ENCODE measurements at regions not wholly inside any gene's neighbourhood (a gene's known extent, or its start where the extent isn't known, plus 50 kb on each side); places are given as distances from the start of the nearest gene placed in this dataset.
"Not testable (repeated sequence)": the region's sequence is repeated elsewhere in the genome, so short reads cannot be mapped to it uniquely, and the experiment has no call there.

DNA sequence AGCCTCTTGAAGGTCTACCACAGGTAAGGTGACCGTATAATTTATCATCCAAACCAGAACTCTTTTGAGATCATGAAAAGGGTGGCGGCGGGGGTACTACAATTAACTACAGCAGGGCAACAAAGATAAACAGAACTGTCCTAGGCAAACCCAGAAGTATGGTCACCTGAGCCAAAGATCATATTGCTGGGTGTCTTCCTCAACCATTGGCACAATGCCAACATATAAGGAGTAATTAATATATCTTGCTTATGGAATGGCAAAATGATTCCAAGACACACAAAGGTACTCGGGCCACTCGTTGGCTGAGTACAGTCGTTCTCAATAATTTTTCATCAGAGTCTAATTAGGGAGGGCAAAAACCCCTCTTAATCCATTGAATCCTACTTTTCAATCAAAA, 273.3 kb downstream of the QDPR start:
- no peak for DNase-seq (ENCODE audit: low spot score)

DNA sequence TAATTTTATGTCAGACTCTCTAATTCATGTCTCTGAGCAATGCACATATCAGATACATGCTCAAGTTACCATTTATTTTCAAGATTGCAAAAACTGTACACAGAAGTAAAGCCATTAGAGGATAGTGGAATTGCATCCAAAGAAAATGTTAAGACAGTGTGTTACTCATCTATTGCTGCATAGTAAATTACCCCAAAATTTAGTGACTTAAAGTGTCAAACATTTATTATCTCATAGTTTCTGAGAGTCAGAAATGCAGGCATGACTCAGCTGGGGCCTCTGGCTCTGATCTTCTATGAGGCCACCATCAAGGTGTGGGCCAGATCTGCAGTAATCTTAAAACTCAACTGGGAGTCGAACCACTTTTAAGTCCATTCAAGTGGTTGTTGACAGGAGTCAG, 275.2 kb downstream of the QDPR start:
- TF ChIP-seq, protein P1, sequence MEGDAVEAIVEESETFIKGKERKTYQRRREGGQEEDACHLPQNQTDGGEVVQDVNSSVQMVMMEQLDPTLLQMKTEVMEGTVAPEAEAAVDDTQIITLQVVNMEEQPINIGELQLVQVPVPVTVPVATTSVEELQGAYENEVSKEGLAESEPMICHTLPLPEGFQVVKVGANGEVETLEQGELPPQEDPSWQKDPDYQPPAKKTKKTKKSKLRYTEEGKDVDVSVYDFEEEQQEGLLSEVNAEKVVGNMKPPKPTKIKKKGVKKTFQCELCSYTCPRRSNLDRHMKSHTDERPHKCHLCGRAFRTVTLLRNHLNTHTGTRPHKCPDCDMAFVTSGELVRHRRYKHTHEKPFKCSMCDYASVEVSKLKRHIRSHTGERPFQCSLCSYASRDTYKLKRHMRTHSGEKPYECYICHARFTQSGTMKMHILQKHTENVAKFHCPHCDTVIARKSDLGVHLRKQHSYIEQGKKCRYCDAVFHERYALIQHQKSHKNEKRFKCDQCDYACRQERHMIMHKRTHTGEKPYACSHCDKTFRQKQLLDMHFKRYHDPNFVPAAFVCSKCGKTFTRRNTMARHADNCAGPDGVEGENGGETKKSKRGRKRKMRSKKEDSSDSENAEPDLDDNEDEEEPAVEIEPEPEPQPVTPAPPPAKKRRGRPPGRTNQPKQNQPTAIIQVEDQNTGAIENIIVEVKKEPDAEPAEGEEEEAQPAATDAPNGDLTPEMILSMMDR (IDR thresholded peaks at IDR 0.05; ENCODE audit: poor library complexity, severe bottlenecking): no peak
- no peak for DNase-seq (ENCODE audit: low spot score)
- ATAC-seq (ENCODE audit: low read depth): no peak
- Histone ChIP-seq H3K4me3 (ENCODE audit: severe bottlenecking) (no peak overlapping the region), H3K9me3 (ENCODE audit: severe bottlenecking) (no peaks in the 10 kb centered on the region), H3K4me1 (ENCODE audit: insufficient read depth, poor library complexity, severe bottlenecking) (no peaks in the 10 kb centered on the region), H3K36me3 (ENCODE audit: low read depth) (no peaks in the 10 kb centered on the region), H3K27me3 (ENCODE audit: insufficient read depth, poor library complexity, severe bottlenecking) (no peaks in the 10 kb centered on the region), H3K27ac (ENCODE audit: poor library complexity, severe bottlenecking) (no peak overlapping the region)

More for the DNA sequence above, 273.3 kb downstream of the QDPR start:
- Histone ChIP-seq H3K4me3 (ENCODE audit: severe bottlenecking) (no peak overlapping the region), H3K9me3 (ENCODE audit: severe bottlenecking) (no peaks in the 10 kb centered on the region), H3K27ac (ENCODE audit: poor library complexity, severe bottlenecking) (no peak overlapping the region), H3K27me3 (ENCODE audit: insufficient read depth, poor library complexity, severe bottlenecking) (no peaks in the 10 kb centered on the region), H3K36me3 (ENCODE audit: low read depth) (no peaks in the 10 kb centered on the region), H3K4me1 (ENCODE audit: insufficient read depth, poor library complexity, severe bottlenecking) (no peaks in the 10 kb centered on the region)
- no peak for ATAC-seq (ENCODE audit: low read depth)
- TF ChIP-seq, protein P1 (IDR thresholded peaks at IDR 0.05; ENCODE audit: poor library complexity, severe bottlenecking): no peak

DNA sequence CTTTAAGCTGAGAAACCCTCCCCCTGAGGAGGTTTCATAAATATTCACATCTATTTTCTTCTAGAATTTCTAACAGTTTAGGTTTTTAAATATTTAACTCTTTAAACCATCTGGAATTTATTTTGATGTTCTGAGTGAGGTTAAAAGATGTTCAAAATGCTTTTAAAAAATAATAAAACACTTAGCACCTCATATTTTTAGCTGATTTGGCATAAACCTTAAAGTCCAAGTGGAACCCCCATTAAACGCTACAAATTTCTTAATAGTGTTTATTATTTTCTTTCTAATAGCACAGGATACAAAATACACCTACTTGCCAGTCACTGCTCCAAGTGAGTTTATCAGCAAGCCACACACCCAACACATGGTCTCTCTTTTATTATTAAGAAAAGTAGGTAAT, 277.2 kb downstream of the QDPR start:
- DNase-seq (ENCODE audit: low spot score): no peak
- H3K36me3 ChIP-seq (ENCODE audit: low read depth): no peaks in the 10 kb centered on the region
- H3K4me3 ChIP-seq (ENCODE audit: severe bottlenecking): no peak overlapping the region
- H3K4me1 ChIP-seq (ENCODE audit: insufficient read depth, poor library complexity, severe bottlenecking): no peaks in the 10 kb centered on the region
- H3K9me3 ChIP-seq (ENCODE audit: severe bottlenecking): no peaks in the 10 kb centered on the region
- ATAC-seq (ENCODE audit: low read depth): no peak
- no peak overlapping the region for H3K27ac ChIP-seq (ENCODE audit: poor library complexity, severe bottlenecking)
- H3K27me3 ChIP-seq (ENCODE audit: insufficient read depth, poor library complexity, severe bottlenecking): no peaks in the 10 kb centered on the region
- TF ChIP-seq, protein P1 (IDR thresholded peaks at IDR 0.05; ENCODE audit: poor library complexity, severe bottlenecking): no peak

DNA sequence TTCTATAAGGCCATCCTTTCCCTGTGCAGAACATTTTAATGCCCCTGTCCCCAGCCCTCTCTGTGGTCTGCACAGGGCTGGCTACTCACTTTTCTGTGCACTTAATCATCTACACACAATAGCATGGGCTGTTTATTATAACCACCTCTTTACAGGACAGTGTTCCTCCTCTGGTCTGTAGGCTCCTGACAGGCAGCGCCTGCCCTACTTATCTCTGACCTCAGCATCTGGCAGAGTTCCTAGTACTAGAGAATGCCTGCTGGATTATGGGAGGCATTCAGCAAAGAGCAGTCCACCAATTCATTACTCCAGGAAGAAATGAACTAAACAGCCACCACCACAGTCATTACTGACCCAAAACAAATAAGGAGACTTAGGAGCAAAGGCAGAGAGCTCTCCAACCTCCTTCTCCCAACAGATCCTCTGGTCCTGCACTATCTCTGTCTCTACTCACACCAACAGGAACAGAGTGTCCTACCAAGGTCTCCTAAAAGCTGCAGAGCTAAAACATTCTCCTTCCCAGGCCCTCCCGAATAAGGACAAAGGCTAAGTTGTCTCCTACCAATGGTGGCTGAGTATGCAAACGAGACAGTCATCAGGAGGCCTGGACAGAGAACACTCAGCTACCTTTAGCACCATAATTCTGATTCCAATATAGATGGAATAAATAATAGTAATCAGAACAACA, 279.2 kb downstream of the QDPR start:
- no peaks in the 10 kb centered on the region for H3K27me3 ChIP-seq (ENCODE audit: insufficient read depth, poor library complexity, severe bottlenecking)
- no peaks in the 10 kb centered on the region for H3K9me3 ChIP-seq (ENCODE audit: severe bottlenecking)
- H3K4me3 ChIP-seq (ENCODE audit: severe bottlenecking): no peak overlapping the region
- no peaks in the 10 kb centered on the region for H3K36me3 ChIP-seq (ENCODE audit: low read depth)
- no peak for ATAC-seq (ENCODE audit: low read depth)
- H3K4me1 ChIP-seq (ENCODE audit: insufficient read depth, poor library complexity, severe bottlenecking): no peaks in the 10 kb centered on the region
- H3K27ac ChIP-seq (ENCODE audit: poor library complexity, severe bottlenecking): no peak overlapping the region
- DNase-seq (ENCODE audit: low spot score): no peak
- TF ChIP-seq, protein P1 (IDR thresholded peaks at IDR 0.05; ENCODE audit: poor library complexity, severe bottlenecking): no peak

DNA sequence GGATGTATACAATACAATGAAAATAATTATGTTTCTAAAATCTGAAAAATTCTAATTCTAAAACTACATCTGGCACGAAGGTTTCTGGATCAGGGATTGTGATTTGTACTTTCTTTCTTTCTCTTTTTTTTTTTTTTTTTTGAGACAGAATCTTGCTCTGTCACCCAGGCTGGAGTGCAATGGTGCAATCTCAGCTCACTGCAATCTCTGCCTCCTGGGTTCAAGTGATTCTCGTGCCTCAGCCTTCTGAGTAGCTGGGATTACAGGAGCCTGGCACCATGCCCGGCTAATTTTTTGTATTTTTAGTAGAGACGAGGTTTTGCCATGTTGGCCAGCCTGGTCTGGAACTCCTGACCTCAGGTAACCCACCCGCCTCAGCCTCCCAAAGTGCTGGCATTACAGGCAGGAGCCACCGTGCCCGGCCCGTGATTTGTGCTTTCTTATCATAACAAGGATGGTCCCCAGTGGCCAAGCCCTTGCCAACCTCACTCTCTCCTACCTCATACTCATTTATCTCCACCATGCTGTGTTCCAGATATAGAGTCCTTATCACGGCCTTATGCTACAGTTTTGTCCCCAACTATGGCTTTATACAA, 279.9 kb downstream of the QDPR start:
- not testable (repeated sequence) for H3K4me1 ChIP-seq (ENCODE audit: insufficient read depth, poor library complexity, severe bottlenecking); H3K36me3 ChIP-seq (ENCODE audit: low read depth); H3K27me3 ChIP-seq (ENCODE audit: insufficient read depth, poor library complexity, severe bottlenecking); H3K9me3 ChIP-seq (ENCODE audit: severe bottlenecking); H3K4me3 ChIP-seq (ENCODE audit: severe bottlenecking); ATAC-seq (ENCODE audit: low read depth); DNase-seq (ENCODE audit: low spot score); H3K27ac ChIP-seq (ENCODE audit: poor library complexity, severe bottlenecking)

Data from RWPE2 (cell line).